HepG2 (cell line): ENCODE measurements at regions not wholly inside any gene's neighbourhood (a gene's known extent, or its start where the extent isn't known, plus 50 kb on each side); places are given as distances from the start of the nearest gene placed in this dataset.

Source experiments
- ARID5B ChIP-seq: IDR thresholded peaks from 2 replicates; pipeline ENCODE4 v1.4.0; 2020; ENCODE audit warnings: mild to moderate bottlenecking, missing genetic modification reagents
- IRF2 ChIP-seq: IDR thresholded peaks from 2 replicates; pipeline ENCODE4 v1.6.1; 2018; ENCODE audit warnings: missing genetic modification reagents, missing compliant biosample characterization
- POLR2A ChIP-seq, 2 experiments: IDR thresholded peaks; 2 replicates each; pipeline ENCODE4 v1.6.1; 2011; ENCODE audit warnings: low read depth in 2 of 2, low read length in 2 of 2, mild to moderate bottlenecking in 1 of 2, moderate library complexity in 1 of 2; ENCODE audit not compliant: insufficient read depth in 1 of 2
- TP53 ChIP-seq: sonication (generic); formaldehyde crosslinking; conservative IDR thresholded peaks from 2 replicates; pipeline ENCODE4 v1.4.0; 2020; ENCODE audit warnings: missing genetic modification reagents
- ZNF530 ChIP-seq: sonication (generic); formaldehyde crosslinking; IDR thresholded peaks from 2 replicates; pipeline ENCODE4 v1.5.0; 2020; ENCODE audit warnings: low read depth, mild to moderate bottlenecking, missing genetic modification reagents
- ZNF670 ChIP-seq: sonication (generic); formaldehyde crosslinking; IDR thresholded peaks from 2 replicates; pipeline ENCODE4 v1.8.0; 2022; ENCODE audit warnings: mild to moderate bottlenecking, missing genetic modification reagents, borderline replicate concordance

- TF ChIP-seq ZNF670 (CRISPR knock-in tag) (no peak), ZNF530 (CRISPR knock-in tag) (no peak), ARID5B (CRISPR knock-in tag) (no peak), POLR2A (IDR thresholded peaks at IDR 0.05; ENCODE audit: insufficient read depth in 1 of 2, low read depth in 2 of 2, low read length in 2 of 2) (no peak), TP53 (CRISPR knock-in tag) (no peak), IRF2 (CRISPR knock-in tag) (no peak)
Measured at GRCh38 chr2:15860051-15860663, 80.2 kb upstream of the MYCN start.
